T47D (cell line): ENCODE measurements at regions not wholly inside any gene's neighbourhood (a gene's known extent, or its start where the extent isn't known, plus 50 kb on each side); places are given as distances from the start of the nearest gene placed in this dataset.

Experiments
- DNase-seq, 2 experiments: peaks; one replicate each; pipeline versions ENCODE4 v3.0.0 to v3.0.0-alpha.2; 2011 to 2012; ENCODE audit warnings: low read depth in 1 of 2, low spot score in 1 of 2
- JUND ChIP-seq: IDR thresholded peaks from 2 replicates; pipeline ENCODE4 v1.6.1; 2012; ENCODE audit warnings: low read depth
- in situ Hi-C: cut with HindIII; loops from 2 replicates; pipeline ENCODE4 v1.10.0; 2016; ENCODE audit warnings: low sequenced_read_pairs, low pct_unique_long_range_greater_than_20kb

- in situ Hi-C loops: no loop called here
- DNase-seq: no peak
- no peak for TF ChIP-seq JUND
Observed at GRCh38 chr14:98456231-98456630, 815.8 kb downstream of the BCL11B start.

GRCh38 chr14:98458702-98459101 lies 813.3 kb downstream of the BCL11B start:
- in situ Hi-C loops: no loop called here
- DNase-seq: no peak
- no peak for TF ChIP-seq JUND

GRCh38 chr14:98462908-98463307 lies 809.1 kb downstream of the BCL11B start:
- TF ChIP-seq JUND: no peak
- no peak for DNase-seq
- in situ Hi-C loops: no loop called here

GRCh38 chr14:98466807-98467206 lies 805.2 kb downstream of the BCL11B start:
- DNase-seq: no peak
- in situ Hi-C loops: no loop called here
- TF ChIP-seq JUND: no peak

- TF ChIP-seq JUND: no peak
- in situ Hi-C loops: no loop called here
- DNase-seq: no peak
Observed at GRCh38 chr14:98470663-98471062, 801.3 kb downstream of the BCL11B start.

GRCh38 chr14:98474900-98475299 lies 797.1 kb downstream of the BCL11B start:
- DNase-seq: no peak
- in situ Hi-C loops: no loop called here
- no peak for TF ChIP-seq JUND

- DNase-seq: no peak
- no peak for TF ChIP-seq JUND
- in situ Hi-C loops: no loop called here
Observed at GRCh38 chr14:98477935-98478334, 794.1 kb downstream of the BCL11B start.

GRCh38 chr14:98489115-98489514 lies 782.9 kb downstream of the BCL11B start:
- in situ Hi-C loops: no loop called here
- DNase-seq: no peak
- TF ChIP-seq JUND: no peak

- in situ Hi-C loops: no loop called here
- no peak for DNase-seq
- TF ChIP-seq JUND: no peak
Observed at GRCh38 chr14:98494582-98494981, 777.4 kb downstream of the BCL11B start.

- in situ Hi-C loops: no loop called here
- DNase-seq: no peak
- no peak for TF ChIP-seq JUND
Observed at GRCh38 chr14:98498019-98498885, 773.7 kb downstream of the BCL11B start.

GRCh38 chr14:98501335-98501734 lies 770.7 kb downstream of the BCL11B start:
- no peak for DNase-seq
- TF ChIP-seq JUND: no peak
- in situ Hi-C loops: no loop called here

- in situ Hi-C loops: no loop called here
- no peak for TF ChIP-seq JUND
- DNase-seq: no peak
Observed at GRCh38 chr14:98501836-98502235, 770.2 kb downstream of the BCL11B start.

- TF ChIP-seq JUND: no peak
- no peak for DNase-seq
- in situ Hi-C loops: no loop called here
Observed at GRCh38 chr14:98503086-98503815, 768.7 kb downstream of the BCL11B start.
